SJCRH30 (cell line): ENCODE measurements at regions not wholly inside any gene's neighbourhood (a gene's known extent, or its start where the extent isn't known, plus 50 kb on each side); places are given as distances from the start of the nearest gene placed in this dataset.

Source experiments
- DNase-seq, 2 experiments: peaks; one replicate each; pipeline ENCODE4 v3.0.0-alpha.2; 2015 to 2020
- H3K27ac ChIP-seq: fragments of 250-450 bp; sonication (Bioruptor Pico); 2 replicates; pipeline ENCODE4 v1.5.1; 2020; ENCODE audit warnings: mild to moderate bottlenecking, moderate library complexity
- H3K27me3 ChIP-seq: fragments of 250-450 bp; sonication (Bioruptor Pico); 2 replicates; pipeline ENCODE4 v1.5.1; 2020; ENCODE audit warnings: mild to moderate bottlenecking, moderate library complexity
- H3K36me3 ChIP-seq: fragments of 250-450 bp; sonication (Bioruptor Pico); 2 replicates; pipeline ENCODE4 v1.5.1; 2020; ENCODE audit warnings: mild to moderate bottlenecking, moderate library complexity
- H3K4me1 ChIP-seq: fragments of 250-450 bp; sonication (Bioruptor Pico); 2 replicates; pipeline ENCODE4 v1.5.1; 2020; ENCODE audit warnings: mild to moderate bottlenecking, moderate library complexity
- H3K4me3 ChIP-seq: fragments of 250-450 bp; sonication (Bioruptor Pico); 2 replicates; pipeline ENCODE4 v1.5.1; 2020; ENCODE audit warnings: mild to moderate bottlenecking, moderate library complexity
- H3K9me3 ChIP-seq: fragments of 250-450 bp; sonication (Bioruptor Pico); replicated peaks from 2 replicates; pipeline ENCODE4 v1.5.1; 2020; ENCODE audit warnings: mild to moderate bottlenecking, moderate library complexity

GRCh38 chr10:131777162-131777561, 123.6 kb upstream of the PPP2R2D start:
- Histone ChIP-seq H3K27me3 (no peaks in the 10 kb centered on the region), H3K36me3 (no peaks in the 10 kb centered on the region), H3K4me1 (no peaks in the 10 kb centered on the region), H3K4me3 (no peak overlapping the region), H3K27ac (no peak overlapping the region), H3K9me3 (no peaks in the 10 kb centered on the region)
- no peak for DNase-seq

- no peak overlapping the region for H3K27ac ChIP-seq
- H3K4me3 ChIP-seq = no peak overlapping the region
- no peaks in the 10 kb centered on the region for H3K4me1 ChIP-seq
- no peak for DNase-seq
- no peaks in the 10 kb centered on the region for H3K27me3 ChIP-seq
- H3K36me3 ChIP-seq = no peaks in the 10 kb centered on the region
- no peaks in the 10 kb centered on the region for H3K9me3 ChIP-seq
These were observed 122.9 kb upstream of the PPP2R2D start for GRCh38 chr10:131777921-131778320.

GRCh38 chr10:131778385-131778784, 122.4 kb upstream of the PPP2R2D start:
- H3K9me3 ChIP-seq = no peaks in the 10 kb centered on the region
- H3K4me3 ChIP-seq = no peak overlapping the region
- no peak for DNase-seq

GRCh38 chr10:131778842-131779241, 122.0 kb upstream of the PPP2R2D start:
- Histone ChIP-seq H3K4me1 (no peaks in the 10 kb centered on the region), H3K27ac (no peak overlapping the region), H3K27me3 (no peaks in the 10 kb centered on the region), H3K4me3 (no peak overlapping the region), H3K9me3 (no peaks in the 10 kb centered on the region), H3K36me3 (no peaks in the 10 kb centered on the region)
- DNase-seq = no peak

More at GRCh38 chr10:131778385-131778784, 122.4 kb upstream of the PPP2R2D start:
- H3K36me3 ChIP-seq = no peaks in the 10 kb centered on the region
- no peaks in the 10 kb centered on the region for H3K27me3 ChIP-seq
- no peak overlapping the region for H3K27ac ChIP-seq
- H3K4me1 ChIP-seq = no peaks in the 10 kb centered on the region

- Histone ChIP-seq H3K9me3 (no peaks in the 10 kb centered on the region), H3K4me1 (no peaks in the 10 kb centered on the region), H3K27me3 (no peaks in the 10 kb centered on the region), H3K27ac (no peak overlapping the region), H3K36me3 (no peaks in the 10 kb centered on the region), H3K4me3 (no peak overlapping the region)
- DNase-seq = no peak
These were observed 121.0 kb upstream of the PPP2R2D start for GRCh38 chr10:131779661-131780394.

GRCh38 chr10:131781076-131781475, 119.7 kb upstream of the PPP2R2D start:
- Histone ChIP-seq H3K27ac (no peak overlapping the region), H3K9me3 (no peaks in the 10 kb centered on the region), H3K4me1 (no peaks in the 10 kb centered on the region), H3K36me3 (no peaks in the 10 kb centered on the region), H3K27me3 (no peaks in the 10 kb centered on the region), H3K4me3 (no peak overlapping the region)
- DNase-seq = no peak

- Histone ChIP-seq H3K27me3 (no peaks in the 10 kb centered on the region), H3K4me3 (no peak overlapping the region), H3K27ac (no peak overlapping the region), H3K9me3 (no peaks in the 10 kb centered on the region), H3K4me1 (no peaks in the 10 kb centered on the region), H3K36me3 (no peaks in the 10 kb centered on the region)
- DNase-seq = no peak
These were observed 119.0 kb upstream of the PPP2R2D start for GRCh38 chr10:131781791-131782190.

- no peaks in the 10 kb centered on the region for H3K4me1 ChIP-seq
- no peak for DNase-seq
- H3K9me3 ChIP-seq = no peaks in the 10 kb centered on the region
- H3K27ac ChIP-seq = no peak overlapping the region
- no peaks in the 10 kb centered on the region for H3K27me3 ChIP-seq
- H3K36me3 ChIP-seq = no peaks in the 10 kb centered on the region
- H3K4me3 ChIP-seq = no peak overlapping the region
These were observed 116.3 kb upstream of the PPP2R2D start for GRCh38 chr10:131784363-131785120.

- Histone ChIP-seq H3K4me1 (no peaks in the 10 kb centered on the region), H3K9me3 (no peaks in the 10 kb centered on the region), H3K4me3 (no peak overlapping the region), H3K27me3 (no peaks in the 10 kb centered on the region), H3K36me3 (no peaks in the 10 kb centered on the region), H3K27ac (no peak overlapping the region)
- DNase-seq = no peak
These were observed 115.7 kb upstream of the PPP2R2D start for GRCh38 chr10:131785121-131785460.

GRCh38 chr10:131786756-131787605, 113.8 kb upstream of the PPP2R2D start:
- no peaks in the 10 kb centered on the region for H3K36me3 ChIP-seq
- H3K9me3 ChIP-seq = no peaks in the 10 kb centered on the region
- no peak overlapping the region for H3K27ac ChIP-seq
- H3K4me1 ChIP-seq = no peaks in the 10 kb centered on the region
- H3K27me3 ChIP-seq = no peaks in the 10 kb centered on the region
- peak; percentile 4 to 19 for DNase-seq
- no peak overlapping the region for H3K4me3 ChIP-seq

- Histone ChIP-seq H3K36me3 (no peaks in the 10 kb centered on the region), H3K9me3 (no peaks in the 10 kb centered on the region), H3K4me1 (no peaks in the 10 kb centered on the region), H3K27ac (no peak overlapping the region), H3K27me3 (no peaks in the 10 kb centered on the region), H3K4me3 (no peak overlapping the region)
- DNase-seq = no peak
These were observed 112.8 kb upstream of the PPP2R2D start for GRCh38 chr10:131787961-131788360.

- no peaks in the 10 kb centered on the region for H3K27me3 ChIP-seq
- no peaks in the 10 kb centered on the region for H3K36me3 ChIP-seq
- H3K27ac ChIP-seq = no peak overlapping the region
- DNase-seq = no peak
- H3K4me1 ChIP-seq = no peaks in the 10 kb centered on the region
- H3K9me3 ChIP-seq = no peaks in the 10 kb centered on the region
- no peak overlapping the region for H3K4me3 ChIP-seq
These were observed 112.4 kb upstream of the PPP2R2D start for GRCh38 chr10:131788386-131788785.

- H3K27ac ChIP-seq = no peak overlapping the region
These were observed 111.3 kb upstream of the PPP2R2D start for GRCh38 chr10:131789516-131789915.

GRCh38 chr10:131790021-131790420, 110.8 kb upstream of the PPP2R2D start:
- H3K4me1 ChIP-seq = no peaks in the 10 kb centered on the region
- H3K27me3 ChIP-seq = no peaks in the 10 kb centered on the region
- peak; percentile 35 to 42 for DNase-seq
- no peaks in the 10 kb centered on the region for H3K36me3 ChIP-seq
- H3K9me3 ChIP-seq = no peaks in the 10 kb centered on the region
- no peak overlapping the region for H3K27ac ChIP-seq
- H3K4me3 ChIP-seq = no peak overlapping the region

More at GRCh38 chr10:131789516-131789915, 111.3 kb upstream of the PPP2R2D start:
- no peak for DNase-seq
- no peaks in the 10 kb centered on the region for H3K36me3 ChIP-seq
- H3K9me3 ChIP-seq = no peaks in the 10 kb centered on the region
- H3K27me3 ChIP-seq = no peaks in the 10 kb centered on the region
- no peak overlapping the region for H3K4me3 ChIP-seq
- H3K4me1 ChIP-seq = no peaks in the 10 kb centered on the region
